Hepatocyte (in vitro differentiated cells): ENCODE measurements at regions not wholly inside any gene's neighbourhood (a gene's known extent, or its start where the extent isn't known, plus 50 kb on each side); places are given as distances from the start of the nearest gene placed in this dataset.

ENCODE experiments used
- DNase-seq: peaks from one replicate; pipeline ENCODE4 v3.0.0-alpha.2; 2016; ENCODE audit warnings: low spot score
- H2AFZ ChIP-seq: fragments of 200-600 bp; sonication (generic); 2 replicates; pipeline ENCODE4 v1.6.0; 2016; ENCODE audit warnings: antibody characterized with exemption, mild to moderate bottlenecking
- H3K27ac ChIP-seq: fragments of 200-600 bp; sonication (generic); 2 replicates; pipeline ENCODE4 v1.5.1; 2016; ENCODE audit warnings: mild to moderate bottlenecking
- H3K27me3 ChIP-seq: fragments of 200-600 bp; sonication (generic); 2 replicates; pipeline ENCODE4 v1.6.1; 2016
- H3K36me3 ChIP-seq: fragments of 200-600 bp; sonication (generic); replicated peaks from 2 replicates; pipeline ENCODE4 v1.5.1; 2016; ENCODE audit warnings: low read depth; ENCODE audit not compliant: insufficient read depth
- H3K4me1 ChIP-seq: fragments of 200-600 bp; sonication (generic); 2 replicates; pipeline ENCODE4 v1.5.1; 2016; ENCODE audit warnings: mild to moderate bottlenecking, moderate library complexity; ENCODE audit not compliant: insufficient read depth
- H3K4me2 ChIP-seq: fragments of 200-600 bp; sonication (generic); 2 replicates; pipeline ENCODE4 v1.6.0; 2016
- H3K4me3 ChIP-seq: fragments of 200-600 bp; sonication (generic); 2 replicates; pipeline ENCODE4 v1.5.1; 2016; ENCODE audit warnings: mild to moderate bottlenecking
- H3K79me2 ChIP-seq: fragments of 200-600 bp; sonication (generic); 2 replicates; pipeline ENCODE4 v1.6.0; 2017; ENCODE audit warnings: mild to moderate bottlenecking
- H3K9me2 ChIP-seq: fragments of 200-600 bp; sonication (generic); replicated peaks from 2 replicates; pipeline ENCODE4 v1.6.0; 2017; ENCODE audit warnings: mild to moderate bottlenecking; ENCODE audit not compliant: insufficient read depth
- H3K9me3 ChIP-seq: fragments of 200-600 bp; sonication (generic); 2 replicates; pipeline ENCODE4 v1.5.1; 2016; ENCODE audit warnings: low read depth, mild to moderate bottlenecking
- H4K20me1 ChIP-seq: fragments of 200-600 bp; sonication (generic); 2 replicates; pipeline ENCODE4 v1.6.0; 2016; ENCODE audit warnings: mild to moderate bottlenecking; ENCODE audit not compliant: insufficient read depth, poor library complexity, severe bottlenecking
- EZH2 ChIP-seq: fragments of 200-600 bp; sonication (generic); IDR thresholded peaks from 2 replicates; pipeline ENCODE4 v1.6.1; 2016; ENCODE audit warnings: antibody characterized with exemption, mild to moderate bottlenecking, borderline replicate concordance
- EZH2phosphoT487 ChIP-seq: fragments of 200-600 bp; sonication (generic); IDR thresholded peaks from one replicate; pipeline ENCODE4 v1.6.1; 2018; ENCODE audit warnings: antibody characterized with exemption, mild to moderate bottlenecking, low read depth, moderate library complexity; ENCODE audit not compliant: unreplicated experiment, severe bottlenecking
- WGBS: methylation state at CpG from one replicate; pipeline ENCODE4 v1.1.6; 2016; ENCODE audit warnings: low lambda C conversion rate; ENCODE audit errors: missing lambda C conversion rate; 5-methylcytosine and 5-hydroxymethylcytosine counted together
- TF ChIP-seq, protein P1 (sequence below): fragments of 200-600 bp; sonication (generic); IDR thresholded peaks from 2 replicates; pipeline ENCODE4 v1.5.1; 2016; ENCODE audit warnings: antibody characterized with exemption, mild to moderate bottlenecking; ENCODE audit not compliant: poor library complexity

DNA sequence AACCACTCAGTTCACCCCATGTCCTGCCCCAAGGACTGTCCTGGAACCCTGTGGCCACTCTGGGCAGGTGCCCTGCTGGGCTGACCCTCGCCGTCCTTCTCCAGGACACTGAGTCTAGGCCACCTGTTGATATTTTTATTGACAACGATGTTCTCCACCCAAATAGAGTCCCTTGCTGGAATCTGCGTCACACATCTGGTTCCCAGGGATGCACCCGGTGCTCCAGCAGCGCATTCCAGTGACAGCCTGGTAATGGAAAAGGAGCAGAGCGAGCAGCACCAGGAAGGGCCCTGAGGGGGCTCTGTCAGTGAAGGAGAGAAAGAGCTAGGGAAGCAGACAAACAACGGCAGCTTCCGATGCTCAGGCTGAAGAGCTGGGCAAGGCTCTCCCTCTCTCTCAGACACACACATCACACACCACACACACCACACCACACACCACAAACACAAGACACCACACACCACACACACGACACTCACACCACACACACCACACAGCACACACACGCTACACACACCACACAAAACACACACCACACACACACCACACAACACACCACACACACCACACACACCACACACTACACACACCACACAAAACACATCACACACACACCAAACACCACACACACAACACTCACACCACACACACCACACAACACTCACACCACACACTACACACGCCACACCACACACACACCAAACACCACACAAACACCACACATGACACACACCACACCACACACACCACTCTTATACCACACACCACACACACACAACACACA is 117.9 kb upstream of the THBS2 start:
- no peaks in the 10 kb centered on the region for H4K20me1 ChIP-seq
- no peaks in the 10 kb centered on the region for H3K36me3 ChIP-seq
- 72% methylated on average over 10 of the region's 12 CpGs for WGBS
- H3K9me3 ChIP-seq: no peaks in the 10 kb centered on the region
- no peak overlapping the region for H3K4me2 ChIP-seq
- no peak overlapping the region for H3K27ac ChIP-seq
- H3K9me2 ChIP-seq: no peaks in the 10 kb centered on the region
- H3K4me3 ChIP-seq: no peak overlapping the region
- no peaks in the 10 kb centered on the region for H3K79me2 ChIP-seq
- TF ChIP-seq, protein P1, sequence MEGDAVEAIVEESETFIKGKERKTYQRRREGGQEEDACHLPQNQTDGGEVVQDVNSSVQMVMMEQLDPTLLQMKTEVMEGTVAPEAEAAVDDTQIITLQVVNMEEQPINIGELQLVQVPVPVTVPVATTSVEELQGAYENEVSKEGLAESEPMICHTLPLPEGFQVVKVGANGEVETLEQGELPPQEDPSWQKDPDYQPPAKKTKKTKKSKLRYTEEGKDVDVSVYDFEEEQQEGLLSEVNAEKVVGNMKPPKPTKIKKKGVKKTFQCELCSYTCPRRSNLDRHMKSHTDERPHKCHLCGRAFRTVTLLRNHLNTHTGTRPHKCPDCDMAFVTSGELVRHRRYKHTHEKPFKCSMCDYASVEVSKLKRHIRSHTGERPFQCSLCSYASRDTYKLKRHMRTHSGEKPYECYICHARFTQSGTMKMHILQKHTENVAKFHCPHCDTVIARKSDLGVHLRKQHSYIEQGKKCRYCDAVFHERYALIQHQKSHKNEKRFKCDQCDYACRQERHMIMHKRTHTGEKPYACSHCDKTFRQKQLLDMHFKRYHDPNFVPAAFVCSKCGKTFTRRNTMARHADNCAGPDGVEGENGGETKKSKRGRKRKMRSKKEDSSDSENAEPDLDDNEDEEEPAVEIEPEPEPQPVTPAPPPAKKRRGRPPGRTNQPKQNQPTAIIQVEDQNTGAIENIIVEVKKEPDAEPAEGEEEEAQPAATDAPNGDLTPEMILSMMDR: no peak
- TF ChIP-seq EZH2: no peak
- TF ChIP-seq EZH2phosphoT487: no peak
- DNase-seq: peak; percentile 34
- no peaks in the 10 kb centered on the region for H3K27me3 ChIP-seq
- H2AFZ ChIP-seq: no peak overlapping the region
- no peaks in the 10 kb centered on the region for H3K4me1 ChIP-seq

DNA sequence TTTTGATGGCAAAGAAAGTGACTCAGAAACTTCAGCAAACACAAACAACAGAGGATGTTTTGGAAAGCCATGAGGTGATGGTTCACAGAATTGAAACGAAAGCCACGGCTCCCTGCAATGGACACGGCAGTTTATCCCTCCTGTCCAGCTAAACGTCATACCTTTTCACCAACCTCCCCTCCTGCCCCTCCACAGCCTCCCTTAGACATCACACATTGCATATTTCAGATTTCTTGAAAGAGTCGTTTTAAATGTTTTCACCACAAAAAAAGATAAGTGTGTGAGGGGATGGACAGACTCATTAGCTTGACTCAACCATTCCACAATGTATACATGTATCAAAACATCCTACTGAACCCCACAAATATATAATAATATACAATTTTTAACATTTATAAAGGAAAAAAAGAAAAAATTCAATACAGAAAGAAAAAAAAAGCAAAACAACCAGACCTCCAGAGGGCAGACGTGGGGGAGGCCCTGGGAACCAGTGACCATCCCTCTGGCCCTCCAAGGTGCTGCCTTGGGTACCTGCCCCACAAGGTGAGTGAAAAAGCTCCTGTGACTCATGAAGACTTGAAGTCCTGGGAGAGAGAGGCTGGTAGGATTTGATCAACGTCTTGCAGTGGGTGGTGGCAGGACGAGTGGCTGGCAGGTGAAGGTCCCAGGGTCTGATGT is 117.2 kb upstream of the THBS2 start:
- 70% methylated on average over 8 of the region's 8 CpGs for WGBS
- no peaks in the 10 kb centered on the region for H3K36me3 ChIP-seq

DNA sequence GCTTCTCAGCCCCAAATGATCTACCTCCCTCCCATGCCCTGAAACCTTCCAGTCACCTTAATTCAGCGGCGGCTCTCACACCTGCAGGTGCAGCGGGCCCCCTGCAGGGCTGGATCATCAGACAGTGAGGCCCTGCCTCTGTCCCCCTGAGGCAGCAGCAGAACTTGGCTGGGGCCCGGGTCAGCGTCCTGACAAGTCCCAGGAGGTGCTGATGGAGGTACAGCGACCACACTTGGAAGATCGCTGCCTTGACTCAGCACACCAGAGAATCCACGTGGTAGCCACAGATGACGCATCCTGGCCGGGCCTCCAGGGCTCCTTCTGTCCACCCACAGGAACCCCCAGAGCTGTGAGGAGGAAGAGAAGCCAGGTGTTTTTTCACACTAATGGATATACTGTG is 116.4 kb upstream of the THBS2 start:
- H2AFZ ChIP-seq: no peak overlapping the region
- H3K4me2 ChIP-seq: no peak overlapping the region
- H3K4me1 ChIP-seq: no peaks in the 10 kb centered on the region
- no peaks in the 10 kb centered on the region for H3K79me2 ChIP-seq
- TF ChIP-seq EZH2 (no peak), EZH2phosphoT487 (no peak)
- TF ChIP-seq, protein P1: no peak
- H3K9me2 ChIP-seq: no peaks in the 10 kb centered on the region
- no peak for DNase-seq
- H3K27ac ChIP-seq: no peak overlapping the region
- no peaks in the 10 kb centered on the region for H3K27me3 ChIP-seq
- H3K4me3 ChIP-seq: no peak overlapping the region
- WGBS: 77% methylated on average over 10 of the region's 10 CpGs
- no peaks in the 10 kb centered on the region for H4K20me1 ChIP-seq
- no peaks in the 10 kb centered on the region for H3K9me3 ChIP-seq
- H3K36me3 ChIP-seq: no peaks in the 10 kb centered on the region

More for the DNA sequence above, 117.2 kb upstream of the THBS2 start:
- Histone ChIP-seq H3K4me3 (no peak overlapping the region), H3K9me2 (no peaks in the 10 kb centered on the region), H3K4me2 (no peak overlapping the region), H3K27me3 (no peaks in the 10 kb centered on the region), H3K9me3 (no peaks in the 10 kb centered on the region), H3K4me1 (no peaks in the 10 kb centered on the region), H4K20me1 (no peaks in the 10 kb centered on the region), H3K79me2 (no peaks in the 10 kb centered on the region), H2AFZ (no peak overlapping the region), H3K27ac (no peak overlapping the region)
- TF ChIP-seq, protein P1: no peak
- TF ChIP-seq EZH2phosphoT487 (no peak), EZH2 (no peak)
- DNase-seq: no peak
